ENCODE measurements at regions not wholly inside any gene's neighbourhood (a gene's known extent, or its start where the extent isn't known, plus 50 kb on each side); places are given as distances from the start of the nearest gene placed in this dataset.

DNA sequence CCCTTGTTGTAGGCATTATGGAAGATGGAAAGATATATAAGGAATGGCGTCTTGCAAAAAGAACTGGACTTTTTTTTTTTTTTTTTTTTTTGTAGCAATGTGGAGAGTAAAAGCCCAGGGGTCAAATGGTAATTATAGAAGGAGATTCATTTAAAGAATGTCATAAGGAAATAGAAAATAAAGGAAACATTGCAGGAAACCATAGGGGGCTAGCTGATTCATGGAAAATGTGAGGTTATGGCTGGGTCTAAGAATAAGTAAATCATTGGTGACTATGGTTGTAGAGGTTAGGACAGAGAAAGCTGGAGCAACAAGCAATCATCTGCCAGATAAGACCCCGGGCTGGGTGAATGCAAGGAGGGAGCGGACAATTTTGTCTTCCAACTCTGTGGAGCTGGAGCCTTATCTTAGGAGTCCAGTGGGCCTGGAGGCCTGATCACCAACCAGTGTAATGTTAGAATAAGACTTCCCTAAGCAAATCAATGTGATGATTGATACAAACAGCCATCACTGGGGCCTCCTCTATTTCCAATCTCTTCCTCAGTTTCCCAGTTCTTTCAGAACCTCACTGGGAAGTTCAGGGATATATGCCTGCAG, 201.2 kb upstream of the TNP1 start:
- Histone ChIP-seq H3K4me3 (ENCODE audit: low read depth, low read length, poor library complexity, severe bottlenecking) (no peak overlapping the region), H3K27ac (ENCODE audit: low read depth, low read length, poor library complexity, severe bottlenecking) (no peak overlapping the region), H3K9me3 (ENCODE audit: low read depth, low read length, poor library complexity, severe bottlenecking) (no peaks in the 10 kb centered on the region), H3K27me3 (replicated peaks; ENCODE audit: insufficient read depth, low read depth, low read length, poor library complexity) (no peaks in the 10 kb centered on the region), H3K36me3 (ENCODE audit: insufficient read depth, low read length, poor library complexity, severe bottlenecking) (no peaks in the 10 kb centered on the region), H3K4me1 (ENCODE audit: insufficient read depth, low read length, poor library complexity, severe bottlenecking) (no peaks in the 10 kb centered on the region)
- ChIA-PET CTCF (interaction anchor here (0.7 kb wide), 1 partner anchor 44 kb away, joined by 4 read pairs; no protein-coding TSS in a partner anchor), POLR2A (ENCODE audit: low non-redundant PET) (no interaction called here)
- BruUV-seq (replicated peaks), result no TSS peak
- TF ChIP-seq, protein P1, sequence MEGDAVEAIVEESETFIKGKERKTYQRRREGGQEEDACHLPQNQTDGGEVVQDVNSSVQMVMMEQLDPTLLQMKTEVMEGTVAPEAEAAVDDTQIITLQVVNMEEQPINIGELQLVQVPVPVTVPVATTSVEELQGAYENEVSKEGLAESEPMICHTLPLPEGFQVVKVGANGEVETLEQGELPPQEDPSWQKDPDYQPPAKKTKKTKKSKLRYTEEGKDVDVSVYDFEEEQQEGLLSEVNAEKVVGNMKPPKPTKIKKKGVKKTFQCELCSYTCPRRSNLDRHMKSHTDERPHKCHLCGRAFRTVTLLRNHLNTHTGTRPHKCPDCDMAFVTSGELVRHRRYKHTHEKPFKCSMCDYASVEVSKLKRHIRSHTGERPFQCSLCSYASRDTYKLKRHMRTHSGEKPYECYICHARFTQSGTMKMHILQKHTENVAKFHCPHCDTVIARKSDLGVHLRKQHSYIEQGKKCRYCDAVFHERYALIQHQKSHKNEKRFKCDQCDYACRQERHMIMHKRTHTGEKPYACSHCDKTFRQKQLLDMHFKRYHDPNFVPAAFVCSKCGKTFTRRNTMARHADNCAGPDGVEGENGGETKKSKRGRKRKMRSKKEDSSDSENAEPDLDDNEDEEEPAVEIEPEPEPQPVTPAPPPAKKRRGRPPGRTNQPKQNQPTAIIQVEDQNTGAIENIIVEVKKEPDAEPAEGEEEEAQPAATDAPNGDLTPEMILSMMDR (conservative IDR thresholded peaks at IDR 0.05; ENCODE audit: low read depth, low read length), result no peak
- no peak for TF ChIP-seq EZH2 (IDR thresholded peaks at IDR 0.05; ENCODE audit: borderline replicate concordance, low read depth, low read length, poor library complexity, severe bottlenecking)
- intact Hi-C loops (cut with micrococcal nuclease; ENCODE audit: unreplicated experiment), result no loop called here
- DNase-seq (ENCODE audit: low spot score), result no peak

GRCh38 chr2:217060516-217060915, 200.7 kb upstream of the TNP1 start:
- Histone ChIP-seq H3K27me3 (replicated peaks; ENCODE audit: insufficient read depth, low read depth, low read length, poor library complexity) (no peaks in the 10 kb centered on the region), H3K27ac (ENCODE audit: low read depth, low read length, poor library complexity, severe bottlenecking) (no peak overlapping the region), H3K4me3 (ENCODE audit: low read depth, low read length, poor library complexity, severe bottlenecking) (no peak overlapping the region), H3K9me3 (ENCODE audit: low read depth, low read length, poor library complexity, severe bottlenecking) (no peaks in the 10 kb centered on the region), H3K36me3 (ENCODE audit: insufficient read depth, low read length, poor library complexity, severe bottlenecking) (no peaks in the 10 kb centered on the region), H3K4me1 (ENCODE audit: insufficient read depth, low read length, poor library complexity, severe bottlenecking) (no peaks in the 10 kb centered on the region)
- CTCF ChIA-PET, result no interaction called here
- intact Hi-C loops (cut with micrococcal nuclease; ENCODE audit: unreplicated experiment), result no loop called here
- TF ChIP-seq EZH2 (IDR thresholded peaks at IDR 0.05; ENCODE audit: borderline replicate concordance, low read depth, low read length, poor library complexity, severe bottlenecking), result no peak
- TF ChIP-seq, protein P1 (conservative IDR thresholded peaks at IDR 0.05; ENCODE audit: low read depth, low read length), result no peak
- no TSS peak for BruUV-seq (replicated peaks)
- POLR2A ChIA-PET (ENCODE audit: low non-redundant PET), result no interaction called here
- no peak for DNase-seq (ENCODE audit: low spot score)

DNA sequence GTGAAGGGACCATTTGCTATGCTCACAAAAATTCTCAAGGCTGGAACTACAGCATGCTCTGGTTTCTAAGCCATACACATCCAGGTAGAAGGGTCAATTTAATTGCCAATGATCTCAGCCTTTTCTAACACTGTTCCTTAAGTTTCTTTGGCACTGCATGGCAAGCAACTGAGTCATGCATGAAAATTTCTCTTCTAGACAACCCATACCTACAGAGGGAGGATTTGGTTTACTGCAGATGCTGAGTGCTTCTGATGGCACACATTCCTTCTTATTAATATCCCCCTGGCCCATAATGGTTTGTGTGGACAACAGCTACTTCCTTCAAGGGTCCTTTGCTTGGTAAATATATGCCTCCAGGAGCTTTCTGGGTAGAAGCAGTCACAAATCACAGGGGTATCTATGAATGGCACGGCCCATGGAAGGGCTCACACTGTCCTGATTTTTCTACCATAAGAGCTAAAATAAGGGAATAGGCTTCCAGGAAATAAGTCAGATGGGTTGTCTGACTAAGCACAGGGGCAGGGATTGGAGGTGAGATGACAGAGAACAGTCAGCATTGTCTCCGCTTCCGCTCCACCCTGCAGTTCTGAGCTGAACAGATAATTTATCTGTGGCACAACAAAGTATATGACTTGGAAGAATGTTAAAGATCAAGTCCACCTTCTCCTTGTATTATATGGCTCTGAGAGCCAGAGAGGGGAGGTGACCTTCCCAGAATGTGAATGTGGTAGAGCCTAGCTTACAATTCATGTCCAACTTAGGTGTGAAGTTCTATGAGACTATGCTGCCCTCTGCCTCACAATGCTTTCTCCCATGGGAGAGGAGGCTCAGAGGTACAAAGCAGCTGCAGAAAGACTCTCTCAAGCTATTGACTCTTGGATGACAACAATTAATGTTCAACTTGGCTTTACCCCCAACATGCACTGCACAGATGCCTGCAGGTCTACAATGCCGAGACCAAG, 199.2 kb upstream of the TNP1 start:
- intact Hi-C loops (cut with micrococcal nuclease; ENCODE audit: unreplicated experiment), result no loop called here
- Histone ChIP-seq H3K27me3 (replicated peaks; ENCODE audit: insufficient read depth, low read depth, low read length, poor library complexity) (no peaks in the 10 kb centered on the region), H3K4me3 (ENCODE audit: low read depth, low read length, poor library complexity, severe bottlenecking) (no peak overlapping the region), H3K27ac (ENCODE audit: low read depth, low read length, poor library complexity, severe bottlenecking) (no peak overlapping the region), H3K36me3 (ENCODE audit: insufficient read depth, low read length, poor library complexity, severe bottlenecking) (no peaks in the 10 kb centered on the region), H3K9me3 (ENCODE audit: low read depth, low read length, poor library complexity, severe bottlenecking) (no peaks in the 10 kb centered on the region), H3K4me1 (ENCODE audit: insufficient read depth, low read length, poor library complexity, severe bottlenecking) (no peaks in the 10 kb centered on the region)
- BruUV-seq (replicated peaks), result no TSS peak
- DNase-seq (ENCODE audit: low spot score), result no peak
- TF ChIP-seq EZH2 (IDR thresholded peaks at IDR 0.05; ENCODE audit: borderline replicate concordance, low read depth, low read length, poor library complexity, severe bottlenecking), result no peak
- TF ChIP-seq, protein P1 (conservative IDR thresholded peaks at IDR 0.05; ENCODE audit: low read depth, low read length), result no peak
- ChIA-PET CTCF (interaction anchor here (0.6 kb wide), 1 partner anchor 74 kb away, joined by 4 read pairs; no protein-coding TSS in a partner anchor), POLR2A (ENCODE audit: low non-redundant PET) (no interaction called here)
